HS-27A (cell line): ENCODE measurements at regions not wholly inside any gene's neighbourhood (a gene's known extent, or its start where the extent isn't known, plus 50 kb on each side); places are given as distances from the start of the nearest gene placed in this dataset.

ENCODE experiments used
- DNase-seq: peaks from one replicate; pipeline ENCODE4 v3.0.0-alpha.2; 2012; ENCODE audit warnings: low read depth, missing footprints

- no peak for DNase-seq
Observed at GRCh38 chr10:111990734-111991133, 192.8 kb downstream of the GPAM start.

- DNase-seq = no peak
Observed at GRCh38 chr10:111993321-111993720, 190.2 kb downstream of the GPAM start.

- no peak for DNase-seq
Observed at GRCh38 chr10:111993872-111994426, 189.6 kb downstream of the GPAM start.

GRCh38 chr10:111996103-111996502, 187.5 kb downstream of the GPAM start:
- no peak for DNase-seq

GRCh38 chr10:111998728-111999127, 184.8 kb downstream of the GPAM start:
- DNase-seq = no peak

GRCh38 chr10:111999205-111999914, 184.2 kb downstream of the GPAM start:
- DNase-seq = no peak

GRCh38 chr10:111999915-112000302, 183.7 kb downstream of the GPAM start:
- DNase-seq = no peak

- no peak for DNase-seq
Observed at GRCh38 chr10:112000466-112000865, 183.1 kb downstream of the GPAM start.

GRCh38 chr10:112002206-112002605, 181.4 kb downstream of the GPAM start:
- DNase-seq = no peak

- DNase-seq = no peak
Observed at GRCh38 chr10:112004075-112004474, 179.5 kb downstream of the GPAM start.

GRCh38 chr10:112005044-112005443, 178.5 kb downstream of the GPAM start:
- no peak for DNase-seq

- DNase-seq = no peak
Observed at GRCh38 chr10:112006407-112006806, 177.2 kb downstream of the GPAM start.

- DNase-seq = no peak
Observed at GRCh38 chr10:112006831-112007230, 176.7 kb downstream of the GPAM start.

- no peak for DNase-seq
Observed at GRCh38 chr10:112022196-112022595, 161.4 kb downstream of the GPAM start.

GRCh38 chr10:112024079-112024478, 159.5 kb downstream of the GPAM start:
- DNase-seq = no peak

GRCh38 chr10:112025228-112025627, 158.3 kb downstream of the GPAM start:
- no peak for DNase-seq

- no peak for DNase-seq
Observed at GRCh38 chr10:112026438-112026837, 157.1 kb downstream of the GPAM start.

GRCh38 chr10:112027731-112028280, 155.8 kb downstream of the GPAM start:
- DNase-seq = no peak

GRCh38 chr10:112030431-112030830, 153.1 kb downstream of the GPAM start:
- DNase-seq = no peak

- no peak for DNase-seq
Observed at GRCh38 chr10:112039823-112040222, 143.7 kb downstream of the GPAM start.

GRCh38 chr10:112040696-112041095, 142.9 kb downstream of the GPAM start:
- no peak for DNase-seq

GRCh38 chr10:112045938-112046337, 137.6 kb downstream of the GPAM start:
- DNase-seq = no peak

GRCh38 chr10:112047674-112048073, 135.9 kb downstream of the GPAM start:
- no peak for DNase-seq

GRCh38 chr10:112052166-112052565, 131.4 kb downstream of the GPAM start:
- no peak for DNase-seq
